ENCODE measurements at regions not wholly inside any gene's neighbourhood (a gene's known extent, or its start where the extent isn't known, plus 50 kb on each side); places are given as distances from the start of the nearest gene placed in this dataset.

DNA sequence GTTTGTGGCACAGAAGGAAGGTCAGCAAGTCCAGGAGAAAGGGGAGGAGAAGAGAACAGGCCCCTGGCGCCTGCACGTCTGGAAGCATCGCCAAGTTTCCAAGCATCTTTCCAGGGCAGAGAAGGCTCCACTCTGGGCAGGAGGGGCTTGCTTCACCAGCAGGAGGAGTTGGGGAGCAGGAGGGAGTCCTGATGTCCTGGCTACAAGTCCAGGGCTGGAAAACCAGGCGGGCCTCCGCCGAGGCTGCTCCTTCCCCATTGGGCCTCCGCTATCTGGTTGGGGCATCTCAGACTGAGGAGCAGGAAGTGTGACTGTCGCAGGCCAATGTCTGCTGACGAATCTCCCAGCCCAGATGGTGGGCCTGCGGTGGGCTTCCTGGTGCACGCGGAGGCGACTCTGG, 421.9 kb downstream of the PREX1 start:
- Histone ChIP-seq H3K27me3 (no peaks in the 10 kb centered on the region), H3K9me3 (no peaks in the 10 kb centered on the region), H3K4me1 (peaks cover 9% of the 10 kb centered on the region), H3K36me3 (no peaks in the 10 kb centered on the region), H3K27ac (no peak overlapping the region), H3K4me3 (no peak overlapping the region)
- TF ChIP-seq POLR2AphosphoS5 (IDR thresholded peaks at IDR 0.05; ENCODE audit: insufficient read depth in 1 of 2, low read depth in 1 of 2) (no peak), POLR2A (IDR thresholded peaks at IDR 0.05) (no peak)
- TF ChIP-seq, protein P1, sequence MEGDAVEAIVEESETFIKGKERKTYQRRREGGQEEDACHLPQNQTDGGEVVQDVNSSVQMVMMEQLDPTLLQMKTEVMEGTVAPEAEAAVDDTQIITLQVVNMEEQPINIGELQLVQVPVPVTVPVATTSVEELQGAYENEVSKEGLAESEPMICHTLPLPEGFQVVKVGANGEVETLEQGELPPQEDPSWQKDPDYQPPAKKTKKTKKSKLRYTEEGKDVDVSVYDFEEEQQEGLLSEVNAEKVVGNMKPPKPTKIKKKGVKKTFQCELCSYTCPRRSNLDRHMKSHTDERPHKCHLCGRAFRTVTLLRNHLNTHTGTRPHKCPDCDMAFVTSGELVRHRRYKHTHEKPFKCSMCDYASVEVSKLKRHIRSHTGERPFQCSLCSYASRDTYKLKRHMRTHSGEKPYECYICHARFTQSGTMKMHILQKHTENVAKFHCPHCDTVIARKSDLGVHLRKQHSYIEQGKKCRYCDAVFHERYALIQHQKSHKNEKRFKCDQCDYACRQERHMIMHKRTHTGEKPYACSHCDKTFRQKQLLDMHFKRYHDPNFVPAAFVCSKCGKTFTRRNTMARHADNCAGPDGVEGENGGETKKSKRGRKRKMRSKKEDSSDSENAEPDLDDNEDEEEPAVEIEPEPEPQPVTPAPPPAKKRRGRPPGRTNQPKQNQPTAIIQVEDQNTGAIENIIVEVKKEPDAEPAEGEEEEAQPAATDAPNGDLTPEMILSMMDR (IDR thresholded peaks at IDR 0.05) = no peak
- no peak for DNase-seq (ENCODE audit: extremely low spot score in 2 of 2)
- intact Hi-C loops (cut with DNase I) = no loop called here

DNA sequence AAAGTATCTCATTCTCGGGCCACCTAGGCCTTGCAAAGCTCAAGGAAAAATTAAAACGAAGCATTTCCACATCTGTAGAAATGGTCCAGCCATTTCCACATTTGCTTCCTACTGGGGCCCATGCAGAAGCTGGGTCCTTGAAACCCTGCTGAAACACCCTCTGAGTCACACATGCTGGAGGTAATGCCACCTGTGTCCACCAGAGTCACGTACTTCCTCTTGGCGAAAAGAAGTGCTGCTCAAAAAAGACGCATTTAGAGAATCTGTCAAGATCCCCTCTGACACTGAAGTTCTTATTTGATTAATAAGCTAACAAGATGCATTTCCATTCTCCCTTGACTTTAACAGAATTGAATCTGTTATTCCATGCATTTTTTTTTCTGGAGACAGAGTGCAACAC, 423.2 kb downstream of the PREX1 start:
- Histone ChIP-seq H3K9me3 (no peaks in the 10 kb centered on the region), H3K36me3 (no peaks in the 10 kb centered on the region), H3K27me3 (no peaks in the 10 kb centered on the region), H3K27ac (no peak overlapping the region), H3K4me1 (no peaks in the 10 kb centered on the region), H3K4me3 (no peak overlapping the region)
- TF ChIP-seq, protein P1 (IDR thresholded peaks at IDR 0.05) = no peak
- TF ChIP-seq POLR2AphosphoS5 (IDR thresholded peaks at IDR 0.05; ENCODE audit: insufficient read depth in 1 of 2, low read depth in 1 of 2) (no peak), POLR2A (IDR thresholded peaks at IDR 0.05) (no peak)
- intact Hi-C loops (cut with DNase I) = no loop called here
- no peak for DNase-seq (ENCODE audit: extremely low spot score in 2 of 2)

DNA sequence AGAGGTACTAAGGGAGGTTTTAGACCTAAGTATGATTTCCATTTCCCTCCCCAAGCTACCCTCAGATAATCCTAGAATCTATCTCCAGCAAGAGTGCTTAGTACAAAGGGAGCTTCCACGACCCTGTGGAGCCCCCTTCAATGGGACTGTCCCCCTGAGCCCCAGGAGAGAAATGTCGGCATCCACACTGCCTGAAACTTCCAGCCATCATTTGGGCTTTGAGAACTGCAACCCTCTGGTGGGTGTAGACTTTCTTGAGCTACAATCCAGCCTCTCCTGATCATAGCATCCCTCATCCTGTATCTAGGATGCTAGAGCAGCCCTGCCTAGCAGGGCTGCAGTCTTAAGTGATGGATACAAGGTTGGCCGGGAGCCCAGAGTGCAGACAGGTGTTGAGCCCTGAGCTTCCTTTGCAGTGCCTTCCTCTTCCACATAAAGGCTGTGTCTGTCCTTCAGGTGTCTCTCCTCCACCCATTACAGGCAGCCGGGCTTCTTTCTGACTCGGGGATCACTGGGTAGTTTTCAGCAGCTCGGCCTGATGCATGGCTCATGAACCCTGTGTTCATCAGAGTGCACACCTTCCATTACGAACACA, 424.5 kb downstream of the PREX1 start:
- no peak overlapping the region for H3K27ac ChIP-seq
- TF ChIP-seq, protein P1 (IDR thresholded peaks at IDR 0.05) = no peak
- TF ChIP-seq POLR2AphosphoS5 (IDR thresholded peaks at IDR 0.05; ENCODE audit: insufficient read depth in 1 of 2, low read depth in 1 of 2) = no peak
- TF ChIP-seq POLR2A (IDR thresholded peaks at IDR 0.05) = no peak
- no peaks in the 10 kb centered on the region for H3K27me3 ChIP-seq
- H3K9me3 ChIP-seq = no peaks in the 10 kb centered on the region
- H3K4me1 ChIP-seq = peaks cover 5% of the 10 kb centered on the region
- intact Hi-C loops (cut with DNase I) = no loop called here
- no peak overlapping the region for H3K4me3 ChIP-seq
- DNase-seq (ENCODE audit: extremely low spot score in 2 of 2) = no peak
- no peaks in the 10 kb centered on the region for H3K36me3 ChIP-seq

- TF ChIP-seq POLR2A (IDR thresholded peaks at IDR 0.05) = no peak
- TF ChIP-seq, protein P1 (IDR thresholded peaks at IDR 0.05) = no peak
- no peak for TF ChIP-seq POLR2AphosphoS5 (IDR thresholded peaks at IDR 0.05; ENCODE audit: insufficient read depth in 1 of 2, low read depth in 1 of 2)
- Histone ChIP-seq H3K36me3 (no peaks in the 10 kb centered on the region), H3K4me3 (no peak overlapping the region), H3K9me3 (no peaks in the 10 kb centered on the region), H3K27ac (no peak overlapping the region), H3K27me3 (no peaks in the 10 kb centered on the region), H3K4me1 (peaks cover 11% of the 10 kb centered on the region)
- DNase-seq (ENCODE audit: extremely low spot score in 2 of 2) = no peak
- intact Hi-C loops (cut with DNase I) = no loop called here
These were observed 426.4 kb downstream of the PREX1 start for GRCh38 chr20:48401359-48401758.

DNA sequence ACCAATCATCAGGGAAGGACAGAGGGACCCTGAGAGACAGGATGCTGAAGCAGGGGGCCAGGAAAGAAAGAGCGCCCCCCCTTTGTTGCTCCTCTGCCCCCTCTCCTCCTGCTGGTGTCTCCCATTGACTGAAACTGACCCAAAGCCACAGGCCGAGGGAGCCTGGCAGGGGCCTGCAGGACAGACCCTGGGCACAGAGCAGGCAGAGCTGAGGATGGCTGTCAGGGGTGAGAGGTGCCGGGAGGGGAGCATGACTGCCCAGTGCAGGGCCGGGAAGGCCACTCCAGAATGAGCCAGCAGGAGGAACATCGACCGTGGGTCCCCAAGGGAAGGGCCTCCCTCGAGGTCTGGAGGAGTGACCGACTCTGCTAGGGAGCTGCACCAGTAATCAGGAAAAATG, 427.8 kb downstream of the PREX1 start:
- Histone ChIP-seq H3K4me1 (peaks cover 11% of the 10 kb centered on the region), H3K36me3 (no peaks in the 10 kb centered on the region), H3K9me3 (no peaks in the 10 kb centered on the region), H3K27me3 (no peaks in the 10 kb centered on the region), H3K27ac (no peak overlapping the region), H3K4me3 (no peak overlapping the region)
- intact Hi-C loops (cut with DNase I) = no loop called here
- no peak for DNase-seq (ENCODE audit: extremely low spot score in 2 of 2)
- TF ChIP-seq POLR2AphosphoS5 (IDR thresholded peaks at IDR 0.05; ENCODE audit: insufficient read depth in 1 of 2, low read depth in 1 of 2) (no peak), POLR2A (IDR thresholded peaks at IDR 0.05) (no peak)
- TF ChIP-seq, protein P1 (IDR thresholded peaks at IDR 0.05) = no peak
